Activated T-helper 1 cell treated with anti-CD3 and anti-CD28 coated beads, Interleukin-12 subunit alpha, Interleukin-12 subunit beta, Interleukin-2, Interleukin-4 antibody, amounts not matched to agents 30 ng/mL and 10 ng/mL and 1 ng/mL, durations not matched to agents 14 hours and 24 hours and 36 hours (primary cell): ENCODE measurements at regions not wholly inside any gene's neighbourhood (a gene's known extent, or its start where the extent isn't known, plus 50 kb on each side); places are given as distances from the start of the nearest gene placed in this dataset.

Source experiments
- DNase-seq: peaks from one replicate; pipeline ENCODE4 v3.0.0; 2021; ENCODE audit warnings: low spot score
- H3K27ac Mint-ChIP-seq: one replicate; pipeline ENCODE4 v1.8.0; 2021; ENCODE audit warnings: mild to moderate bottlenecking, mixed read lengths
- H3K27me3 Mint-ChIP-seq: one replicate; pipeline ENCODE4 v1.8.0; 2022; ENCODE audit warnings: mild to moderate bottlenecking, moderate library complexity, mixed read lengths; ENCODE audit not compliant: insufficient read depth
- H3K36me3 Mint-ChIP-seq: one replicate; pipeline ENCODE4 v1.8.0; 2021; ENCODE audit warnings: low read depth, mixed read lengths
- H3K4me1 Mint-ChIP-seq: one replicate; pipeline ENCODE4 v1.8.0; 2021; ENCODE audit warnings: low read depth, mixed read lengths
- H3K4me3 Mint-ChIP-seq: one replicate; pipeline ENCODE4 v1.8.0; 2021; ENCODE audit warnings: mild to moderate bottlenecking, moderate library complexity, mixed read lengths
- H3K9me3 Mint-ChIP-seq: one replicate; pipeline ENCODE4 v1.8.0; 2021; ENCODE audit warnings: mixed read lengths
- intact Hi-C: fragments of 100-400 bp; cut with micrococcal nuclease; formaldehyde crosslinking; loops from one replicate; pipeline ENCODE4 v1.15.1; 2024

DNA sequence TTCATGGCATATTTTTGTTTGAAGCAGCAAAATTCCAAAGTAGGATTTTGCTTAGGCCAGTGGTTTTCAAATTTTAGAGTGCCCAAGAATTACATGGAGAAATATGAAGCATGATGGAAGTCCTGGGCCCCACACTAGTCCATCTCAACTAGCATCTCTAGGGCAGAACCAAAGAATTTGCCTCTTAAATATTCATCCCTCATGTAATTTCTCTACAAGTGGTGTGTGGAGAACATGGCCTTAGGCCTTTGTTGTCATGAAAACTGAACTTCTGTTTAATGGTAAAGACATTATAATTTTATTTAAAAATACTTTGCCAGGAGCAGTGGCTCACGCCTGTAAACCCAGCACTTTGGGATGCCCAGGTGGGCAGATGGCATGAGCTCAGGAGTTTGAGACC lies 75.9 kb upstream of the CCNG1 start:
- Mint-ChIP-seq H3K9me3 (no peaks in the 10 kb centered on the region), H3K36me3 (no peaks in the 10 kb centered on the region), H3K27me3 (peaks cover 3% of the 10 kb centered on the region), H3K4me3 (no peak overlapping the region), H3K27ac (no peak overlapping the region), H3K4me1 (no peaks in the 10 kb centered on the region)
- no peak for DNase-seq
- intact Hi-C loops: no loop called here

DNA sequence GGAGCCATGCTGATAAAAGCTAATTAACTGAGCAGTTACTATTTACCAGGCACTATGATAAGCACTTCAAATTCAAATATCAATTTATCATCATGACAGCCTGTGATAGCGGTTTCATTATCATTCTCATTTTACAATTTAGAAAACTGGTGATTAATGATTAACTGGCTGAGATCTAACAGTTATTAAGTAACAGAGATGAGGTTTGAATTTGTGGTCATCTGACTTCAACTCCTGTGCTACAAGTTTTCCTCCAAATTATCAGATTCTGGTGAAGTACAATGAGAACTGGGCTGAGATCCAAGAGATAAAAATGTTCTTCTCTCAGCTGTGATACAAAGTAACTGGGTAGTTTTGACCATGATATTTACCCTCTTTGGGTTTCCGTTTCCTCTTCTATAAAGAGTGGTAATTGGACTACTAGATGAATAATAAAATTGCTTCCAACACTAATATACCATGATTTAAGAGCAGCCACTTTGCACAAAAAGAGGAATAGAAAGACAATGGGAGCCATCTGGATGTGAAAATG lies 74.5 kb upstream of the CCNG1 start:
- H3K27me3 Mint-ChIP-seq: peaks cover 5% of the 10 kb centered on the region
- intact Hi-C loops: no loop called here
- no peaks in the 10 kb centered on the region for H3K4me1 Mint-ChIP-seq
- no peak for DNase-seq
- H3K4me3 Mint-ChIP-seq: no peak overlapping the region
- no peaks in the 10 kb centered on the region for H3K36me3 Mint-ChIP-seq
- no peak overlapping the region for H3K27ac Mint-ChIP-seq
- no peaks in the 10 kb centered on the region for H3K9me3 Mint-ChIP-seq

DNA sequence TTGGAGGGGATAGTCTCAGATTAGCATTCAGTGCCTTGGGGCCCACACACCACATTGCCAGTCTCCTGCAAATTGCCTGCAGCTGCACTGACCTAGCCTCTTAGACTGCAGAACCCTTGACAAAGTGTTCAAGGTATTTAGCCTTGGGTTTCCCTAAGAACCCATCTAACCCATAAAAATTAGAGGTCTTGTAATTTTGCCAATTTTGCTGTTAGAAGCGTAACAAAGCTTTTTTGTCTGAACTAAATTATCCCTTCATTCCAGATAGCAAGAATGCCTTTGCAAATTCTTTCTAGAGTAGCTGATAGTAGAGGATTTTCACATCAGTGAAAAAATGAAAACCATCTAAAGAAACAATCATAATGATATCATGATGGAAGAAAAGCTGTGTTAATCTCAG lies 74.0 kb upstream of the CCNG1 start:
- Mint-ChIP-seq H3K27ac (no peak overlapping the region), H3K27me3 (peaks cover 5% of the 10 kb centered on the region), H3K4me1 (no peaks in the 10 kb centered on the region), H3K4me3 (no peak overlapping the region), H3K36me3 (no peaks in the 10 kb centered on the region), H3K9me3 (no peaks in the 10 kb centered on the region)
- no peak for DNase-seq
- intact Hi-C loops: no loop called here

DNA sequence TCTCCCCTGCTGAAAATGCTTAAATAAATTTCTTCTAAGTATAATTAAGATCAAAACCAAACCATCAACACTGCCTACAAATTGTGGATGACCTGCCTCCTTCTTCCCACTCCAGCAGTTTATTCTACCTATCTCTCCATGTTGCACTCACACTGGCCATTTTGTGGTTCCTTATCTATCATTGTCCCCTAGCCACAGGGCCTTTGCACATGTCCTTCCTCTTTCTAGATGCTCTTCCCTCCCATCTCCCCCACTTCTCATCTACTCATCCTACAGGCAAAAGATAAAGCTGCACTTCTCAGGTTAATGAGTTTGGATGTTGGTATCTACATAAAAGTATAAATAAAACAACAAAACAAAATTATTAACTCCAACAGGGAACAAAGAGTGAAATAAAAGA lies 70.6 kb upstream of the CCNG1 start:
- no peaks in the 10 kb centered on the region for H3K4me1 Mint-ChIP-seq
- DNase-seq: no peak
- H3K27ac Mint-ChIP-seq: no peak overlapping the region
- no peak overlapping the region for H3K4me3 Mint-ChIP-seq
- no peaks in the 10 kb centered on the region for H3K9me3 Mint-ChIP-seq
- H3K27me3 Mint-ChIP-seq: peaks cover 2% of the 10 kb centered on the region
- intact Hi-C loops: no loop called here
- H3K36me3 Mint-ChIP-seq: no peaks in the 10 kb centered on the region

DNA sequence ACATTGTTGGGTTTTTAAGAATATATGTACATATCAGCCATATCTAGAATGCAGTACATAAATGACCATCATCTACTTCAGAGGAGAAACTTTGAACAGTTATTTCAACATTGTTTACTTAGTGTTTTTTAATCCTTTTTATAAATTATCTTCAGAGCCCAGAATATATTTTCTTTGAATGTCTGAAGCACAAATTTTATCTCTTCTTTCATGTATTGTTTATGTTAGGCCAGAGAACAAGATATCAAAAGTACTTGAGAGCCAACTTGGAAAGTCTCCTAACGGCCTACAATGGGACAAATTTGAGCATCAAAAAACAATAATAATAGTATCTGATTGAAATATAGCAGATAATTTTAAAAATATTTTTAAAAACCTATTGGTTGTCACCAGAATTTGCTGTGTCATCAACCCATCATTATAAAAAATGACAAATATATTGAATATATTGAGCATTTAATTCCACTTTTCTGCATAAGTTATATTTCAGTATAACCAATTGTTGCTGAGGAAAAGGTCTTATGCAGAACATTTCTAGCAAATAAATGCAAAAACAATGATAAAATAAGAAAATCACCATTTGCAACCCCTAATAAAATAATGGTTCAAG lies 67.5 kb upstream of the CCNG1 start:
- Mint-ChIP-seq H3K36me3 (no peaks in the 10 kb centered on the region), H3K4me3 (no peak overlapping the region), H3K4me1 (no peaks in the 10 kb centered on the region), H3K27me3 (peaks cover 2% of the 10 kb centered on the region), H3K27ac (no peak overlapping the region), H3K9me3 (no peaks in the 10 kb centered on the region)
- intact Hi-C loops: no loop called here
- no peak for DNase-seq

DNA sequence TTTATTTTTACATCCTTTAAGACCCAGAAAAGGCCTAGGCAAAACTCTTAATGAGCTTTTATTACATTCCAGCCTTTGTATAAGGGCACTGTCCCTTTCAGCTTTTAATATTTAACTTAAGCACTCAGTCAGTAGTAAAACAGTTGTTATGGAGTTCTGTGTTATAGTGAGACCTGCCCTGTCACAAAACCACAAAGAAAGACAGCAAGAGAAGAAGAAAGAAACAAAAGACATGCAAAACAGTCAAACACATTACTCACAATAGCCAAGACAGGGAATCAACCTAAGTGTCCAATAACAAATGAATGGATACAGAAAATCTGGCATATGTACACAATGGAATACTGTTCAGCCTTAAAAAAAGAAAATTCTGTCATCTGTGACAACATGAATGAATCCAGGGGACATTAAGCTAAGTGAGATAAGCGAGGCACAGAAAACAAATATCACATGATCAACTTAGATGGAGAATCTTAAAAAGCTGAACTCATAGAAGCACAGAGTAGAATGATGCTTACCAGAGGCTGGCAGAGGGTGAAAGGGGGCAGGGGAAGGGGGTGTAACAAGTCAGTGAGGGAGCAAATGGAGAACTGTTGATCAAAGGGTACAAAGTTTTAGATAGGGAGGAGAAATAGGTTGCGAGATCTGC lies 63.8 kb upstream of the CCNG1 start:
- no peak for DNase-seq
- no peaks in the 10 kb centered on the region for H3K4me1 Mint-ChIP-seq
- no peaks in the 10 kb centered on the region for H3K9me3 Mint-ChIP-seq
- peaks cover 3% of the 10 kb centered on the region for H3K27me3 Mint-ChIP-seq
- H3K36me3 Mint-ChIP-seq: no peaks in the 10 kb centered on the region
- intact Hi-C loops: no loop called here
- H3K27ac Mint-ChIP-seq: no peak overlapping the region
- no peak overlapping the region for H3K4me3 Mint-ChIP-seq

DNA sequence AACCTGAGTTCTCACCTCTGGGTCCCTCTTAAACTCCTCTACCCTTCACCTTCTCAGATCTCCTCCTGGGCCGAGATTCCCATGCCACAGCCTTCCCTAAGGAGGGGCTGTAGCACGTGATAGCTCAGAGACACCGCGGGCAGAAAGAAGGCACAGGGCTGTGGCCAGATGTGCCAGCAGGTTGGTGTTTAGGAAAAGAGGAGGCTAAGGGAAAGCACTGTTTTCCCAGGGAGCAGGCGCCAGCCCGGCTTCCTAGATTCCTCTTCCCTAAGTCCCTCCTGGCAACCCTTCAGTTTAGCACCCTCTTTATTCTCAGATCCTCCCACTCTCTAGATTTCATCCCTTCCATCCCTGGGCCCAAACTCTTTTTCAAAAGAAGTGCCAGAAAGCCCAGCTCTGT lies 59.4 kb upstream of the CCNG1 start:
- no peaks in the 10 kb centered on the region for H3K36me3 Mint-ChIP-seq
- no peaks in the 10 kb centered on the region for H3K4me1 Mint-ChIP-seq
- peaks cover 3% of the 10 kb centered on the region for H3K27me3 Mint-ChIP-seq
- no peak overlapping the region for H3K27ac Mint-ChIP-seq
- DNase-seq: no peak
- no peak overlapping the region for H3K4me3 Mint-ChIP-seq
- intact Hi-C loops: no loop called here
- no peaks in the 10 kb centered on the region for H3K9me3 Mint-ChIP-seq

DNA sequence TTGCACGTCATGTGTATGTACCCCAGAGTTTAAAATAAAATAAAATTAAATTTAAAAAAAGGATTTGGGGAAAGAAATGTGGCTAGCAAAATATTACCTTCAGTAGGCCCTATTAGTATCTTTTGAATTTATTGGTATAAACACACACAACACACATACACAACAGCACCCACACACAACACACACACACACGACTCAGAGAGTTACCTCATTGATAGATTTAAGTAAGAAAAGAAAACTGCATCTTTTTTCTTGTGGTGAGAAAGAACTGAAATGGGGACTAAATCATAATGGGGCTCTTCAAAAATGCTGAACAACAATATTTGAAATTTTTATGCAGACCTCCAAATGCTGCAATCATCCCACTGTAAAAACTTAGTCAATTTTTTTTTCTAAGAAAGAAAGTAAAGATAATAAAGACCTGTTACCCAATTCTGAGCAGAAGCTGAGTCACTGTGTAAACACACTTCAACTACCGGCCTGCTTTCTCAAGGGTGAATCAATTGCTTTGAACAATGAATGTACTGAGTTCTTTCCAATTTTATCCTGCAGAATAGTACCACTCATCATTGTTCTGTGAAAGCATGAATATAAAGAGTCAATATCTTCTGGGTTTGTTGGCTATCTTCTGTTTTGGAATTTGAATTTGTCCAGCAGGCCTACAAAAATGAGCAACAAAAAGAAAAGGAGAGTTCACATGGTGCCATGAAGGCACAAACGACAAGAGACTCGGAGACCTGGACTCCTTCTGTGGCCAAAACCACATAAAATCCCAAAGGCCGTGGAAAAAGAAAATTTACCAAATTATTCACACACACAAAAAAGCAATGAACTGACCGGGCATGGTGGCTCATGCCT lies 57.9 kb upstream of the CCNG1 start:
- H3K9me3 Mint-ChIP-seq: no peaks in the 10 kb centered on the region
- H3K4me3 Mint-ChIP-seq: no peak overlapping the region
- no peaks in the 10 kb centered on the region for H3K4me1 Mint-ChIP-seq
- H3K27me3 Mint-ChIP-seq: peaks cover 5% of the 10 kb centered on the region
- no peaks in the 10 kb centered on the region for H3K36me3 Mint-ChIP-seq
- H3K27ac Mint-ChIP-seq: no peak overlapping the region
- intact Hi-C loops: no loop called here
- no peak for DNase-seq

DNA sequence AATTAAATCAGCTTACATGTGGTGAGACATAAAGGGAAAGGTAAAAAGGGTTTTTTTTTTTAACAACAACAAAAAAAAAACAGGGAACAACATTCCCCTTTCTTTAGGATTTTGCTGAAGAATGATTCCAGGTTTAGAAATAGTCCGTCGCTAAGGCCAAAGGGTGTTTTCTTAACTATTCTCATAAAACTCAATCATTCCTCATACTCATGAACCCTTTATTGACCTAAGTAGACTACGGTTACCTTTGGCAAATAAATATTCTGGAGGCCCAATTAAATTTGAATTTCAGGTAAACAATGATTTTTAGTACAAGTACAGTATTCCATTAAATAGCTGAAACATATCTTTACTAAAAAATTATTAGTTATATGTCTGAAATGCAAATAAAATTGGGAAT lies 55.6 kb upstream of the CCNG1 start:
- Mint-ChIP-seq H3K36me3 (no peaks in the 10 kb centered on the region), H3K27ac (no peak overlapping the region), H3K4me3 (no peak overlapping the region), H3K27me3 (peaks cover 9% of the 10 kb centered on the region), H3K9me3 (no peaks in the 10 kb centered on the region), H3K4me1 (no peaks in the 10 kb centered on the region)
- DNase-seq: no peak
- intact Hi-C loops: no loop called here

DNA sequence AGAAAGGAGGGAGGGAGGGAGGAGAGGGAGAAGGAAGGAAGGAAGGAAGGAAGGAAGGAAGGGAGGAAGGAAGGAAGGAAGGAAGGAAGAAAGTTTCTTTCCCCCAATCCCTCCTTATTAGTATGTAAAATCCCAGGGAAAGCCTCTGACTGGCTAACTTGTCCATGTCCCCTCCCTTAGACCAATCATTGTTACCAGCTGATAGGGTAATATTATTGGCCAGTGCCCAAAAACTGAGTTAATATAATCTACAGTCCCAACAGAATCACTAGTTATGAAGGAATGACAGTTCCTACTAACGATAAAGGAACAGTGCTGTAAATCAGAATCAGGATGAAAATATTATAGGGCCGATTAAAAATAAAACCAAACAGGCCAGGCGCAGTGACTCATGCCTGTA lies 53.6 kb upstream of the CCNG1 start:
- intact Hi-C loops: no loop called here
- H3K27ac Mint-ChIP-seq: no peak overlapping the region
- H3K4me3 Mint-ChIP-seq: no peak overlapping the region
- H3K9me3 Mint-ChIP-seq: no peaks in the 10 kb centered on the region
- peaks cover 9% of the 10 kb centered on the region for H3K27me3 Mint-ChIP-seq
- DNase-seq: no peak
- H3K36me3 Mint-ChIP-seq: no peaks in the 10 kb centered on the region
- no peaks in the 10 kb centered on the region for H3K4me1 Mint-ChIP-seq

DNA sequence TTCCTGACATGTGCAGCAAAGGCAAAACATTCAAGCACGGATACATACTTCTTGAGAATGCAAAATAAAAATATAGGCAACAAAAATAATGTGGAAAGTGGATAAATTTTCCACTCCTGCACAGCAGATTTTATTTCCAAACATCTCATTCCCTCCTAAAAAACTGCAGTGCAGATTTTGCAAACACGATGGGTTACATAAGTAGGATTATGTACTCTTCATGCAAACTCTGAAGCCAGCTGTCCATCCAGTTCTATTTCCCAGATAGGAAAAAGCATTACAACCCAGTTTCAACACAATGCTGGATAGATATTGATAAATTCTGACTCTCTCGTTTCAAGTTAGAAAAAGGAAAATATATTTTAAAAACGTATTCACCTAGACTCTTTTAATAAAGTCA lies 52.7 kb upstream of the CCNG1 start:
- H3K4me1 Mint-ChIP-seq: no peaks in the 10 kb centered on the region
- H3K27me3 Mint-ChIP-seq: peaks cover 9% of the 10 kb centered on the region
- no peaks in the 10 kb centered on the region for H3K9me3 Mint-ChIP-seq
- no peak for DNase-seq
- H3K4me3 Mint-ChIP-seq: no peak overlapping the region
- H3K27ac Mint-ChIP-seq: no peak overlapping the region
- intact Hi-C loops: no loop called here
- H3K36me3 Mint-ChIP-seq: no peaks in the 10 kb centered on the region

DNA sequence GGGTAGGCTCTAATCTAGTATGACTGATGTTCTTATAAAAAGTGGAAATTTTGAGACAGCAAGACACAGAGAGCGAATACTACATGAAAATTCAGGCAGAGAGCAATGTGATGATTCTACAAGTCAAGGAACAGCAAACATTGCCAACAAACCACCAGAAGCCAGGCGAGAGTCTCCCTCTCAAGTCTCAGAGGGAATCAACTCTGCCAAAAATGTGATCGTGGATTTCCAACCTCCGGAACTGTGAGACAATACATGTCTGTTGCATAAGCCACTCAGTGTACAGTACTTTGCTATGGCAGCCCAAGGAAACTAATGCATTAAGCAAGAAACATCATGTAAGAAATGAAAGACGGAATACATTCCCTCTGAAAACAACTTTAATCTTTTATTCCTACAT lies 52.1 kb upstream of the CCNG1 start:
- intact Hi-C loops: no loop called here
- Mint-ChIP-seq H3K4me1 (no peaks in the 10 kb centered on the region), H3K27ac (no peak overlapping the region), H3K9me3 (no peaks in the 10 kb centered on the region), H3K36me3 (no peaks in the 10 kb centered on the region), H3K4me3 (no peak overlapping the region), H3K27me3 (peaks cover 9% of the 10 kb centered on the region)
- DNase-seq: no peak

DNA sequence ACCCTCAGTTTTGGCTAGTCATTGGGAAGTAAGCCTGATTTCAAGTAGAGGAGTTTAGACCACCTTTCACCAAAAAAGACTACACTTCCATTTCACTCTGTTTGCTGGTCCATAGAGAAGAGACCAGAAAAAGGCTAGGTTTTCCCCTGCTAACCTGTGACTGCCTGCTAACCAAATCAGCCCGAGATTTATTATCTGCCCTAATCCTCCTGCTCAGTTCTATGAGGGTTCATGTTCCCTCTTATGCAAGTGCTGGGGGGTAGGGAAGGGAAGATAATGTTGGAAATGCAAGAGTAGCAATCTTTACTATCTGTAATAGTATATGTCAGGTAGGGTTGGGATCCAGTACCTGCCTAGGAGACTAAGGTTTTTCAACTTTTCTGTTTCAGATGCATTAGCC lies 51.6 kb upstream of the CCNG1 start:
- H3K27ac Mint-ChIP-seq: no peak overlapping the region
- no peak overlapping the region for H3K4me3 Mint-ChIP-seq
- intact Hi-C loops: no loop called here
- H3K27me3 Mint-ChIP-seq: peaks cover 9% of the 10 kb centered on the region
- no peaks in the 10 kb centered on the region for H3K36me3 Mint-ChIP-seq
- H3K4me1 Mint-ChIP-seq: no peaks in the 10 kb centered on the region
- no peak for DNase-seq
- H3K9me3 Mint-ChIP-seq: no peaks in the 10 kb centered on the region
